HCT116 (cell line): ENCODE measurements at regions not wholly inside any gene's neighbourhood (a gene's known extent, or its start where the extent isn't known, plus 50 kb on each side); places are given as distances from the start of the nearest gene placed in this dataset.

Source experiments
- CBX3 ChIP-seq: IDR thresholded peaks from 2 replicates; pipeline ENCODE4 v1.6.1; 2012; ENCODE audit warnings: low read depth
- CTCF ChIP-seq, 3 experiments: fragments of 200-600 bp in 1 of 3; sonication (generic) in 1 of 3; IDR thresholded peaks in 2 of 3; conservative IDR thresholded peaks in 1 of 3; 2 replicates each; pipeline ENCODE4 v1.5.1; 2012 to 2017; ENCODE audit warnings: low read depth in 2 of 3, low read length in 2 of 3, antibody characterized with exemption in 1 of 3, borderline replicate concordance in 1 of 3, control low read depth in 1 of 3, mild to moderate bottlenecking in 1 of 3, mixed read lengths in 1 of 3, mixed run types in 1 of 3, moderate library complexity in 1 of 3; ENCODE audit not compliant: insufficient read depth in 1 of 3
- EZH2 ChIP-seq: fragments of 200-600 bp; sonication (generic); IDR thresholded peaks from 2 replicates; pipeline ENCODE4 v1.6.1; 2017; ENCODE audit warnings: antibody characterized with exemption, mixed run types
- EZH2phosphoT487 ChIP-seq: fragments of 200-600 bp; IDR thresholded peaks from 2 replicates; pipeline ENCODE4 v1.6.1; 2018; ENCODE audit warnings: antibody characterized with exemption, borderline replicate concordance
- JUND ChIP-seq: IDR thresholded peaks from 2 replicates; pipeline ENCODE4 v1.6.1; 2012
- POLR2A ChIP-seq: IDR thresholded peaks from 2 replicates; pipeline ENCODE4 v1.7.0; 2011; ENCODE audit warnings: borderline replicate concordance; ENCODE audit not compliant: insufficient read depth, insufficient read length; ENCODE audit errors: extremely low read depth
- POLR2AphosphoS5 ChIP-seq: IDR thresholded peaks from 2 replicates; pipeline ENCODE4 v1.6.1; 2011; ENCODE audit warnings: mild to moderate bottlenecking, low read depth, low read length, moderate library complexity
- RAD21 ChIP-seq: IDR thresholded peaks from 2 replicates; pipeline ENCODE4 v1.6.1; 2012; ENCODE audit warnings: low read depth, mild to moderate bottlenecking
- REST ChIP-seq: IDR thresholded peaks from 2 replicates; pipeline ENCODE4 v1.6.1; 2012; ENCODE audit warnings: low read depth
- TCF7L2 ChIP-seq: IDR thresholded peaks from 2 replicates; pipeline ENCODE4 v1.7.0; 2011; ENCODE audit warnings: borderline replicate concordance, inconsistent platforms; ENCODE audit not compliant: insufficient read depth, insufficient read length; ENCODE audit errors: extremely low read depth
- YY1 ChIP-seq: IDR thresholded peaks from 2 replicates; pipeline ENCODE4 v1.6.1; 2011; ENCODE audit warnings: low read length, low read depth, moderate library complexity, mild to moderate bottlenecking; ENCODE audit not compliant: insufficient replicate concordance; ENCODE audit errors: extremely low read depth
- ZBTB33 ChIP-seq: IDR thresholded peaks from 2 replicates; pipeline ENCODE4 v1.6.1; 2011; ENCODE audit warnings: mild to moderate bottlenecking, low read length, moderate library complexity; ENCODE audit not compliant: insufficient replicate concordance; ENCODE audit errors: extremely low read depth

- TF ChIP-seq CTCF (IDR thresholded peaks at IDR 0.05 in 2 of 3, conservative IDR thresholded peaks at IDR 0.05 in 1 of 3; ENCODE audit: borderline replicate concordance in 1 of 3, insufficient read depth in 1 of 3, low read depth in 2 of 3, low read length in 2 of 3) (peak; percentile 53 to 74 (median 53); a peak in 5 of 6 replicates), POLR2A (no peak), JUND (0 out of 2 replicates have a peak, but pooled peaks have one; percentile 5), EZH2phosphoT487 (no peak), CBX3 (no peak), REST (no peak), RAD21 (peak; percentile 85), EZH2 (no peak), POLR2AphosphoS5 (no peak), TCF7L2 (no peak), ZBTB33 (no peak), YY1 (no peak)
These were observed 136.4 kb downstream of the ZNF674 start for GRCh38 chrX:46408553-46409407.
